MCF 10A (cell line): ENCODE measurements at regions not wholly inside any gene's neighbourhood (a gene's known extent, or its start where the extent isn't known, plus 50 kb on each side); places are given as distances from the start of the nearest gene placed in this dataset.

Source experiments
- BruUV-seq: library from RNA; stranded (reverse); fragments of 400-500 nt; replicated peaks from 2 replicates; lab custom pipeline; 2021; lab: Mats Ljungman, UMichigan
- CTCF ChIA-PET: fragments of 300-600 bp; sonication (Branson Sonifier 250); formaldehyde crosslinking; extraction: SDS; loops from one replicate; lab custom pipeline; 2021; ENCODE audit warnings: antibody characterized with exemption, inconsistent platforms; lab: Yijun Ruan, JAX
- POLR2A ChIA-PET: fragments of 300-600, 350-650 bp; sonication (Branson Sonifier 250); formaldehyde crosslinking; extraction: SDS; loops from one replicate; lab custom pipeline; 2020; ENCODE audit warnings: antibody characterized with exemption, inconsistent platforms; lab: Yijun Ruan, JAX
- DNase-seq: peaks from one replicate; pipeline ENCODE4 v3.0.0-alpha.2; 2018; ENCODE audit not compliant: unreplicated experiment
- H3K27ac Mint-ChIP-seq: one replicate; pipeline ENCODE4 v1.8.0; 2022; ENCODE audit warnings: mild to moderate bottlenecking, low read depth, mixed read lengths; ENCODE audit not compliant: unreplicated experiment
- H3K27me3 Mint-ChIP-seq: one replicate; pipeline ENCODE4 v1.8.0; 2022; ENCODE audit warnings: mixed read lengths; ENCODE audit not compliant: insufficient read depth, unreplicated experiment
- H3K36me3 Mint-ChIP-seq: one replicate; pipeline ENCODE4 v1.8.0; 2022; ENCODE audit warnings: mild to moderate bottlenecking, moderate library complexity, mixed read lengths; ENCODE audit not compliant: insufficient read depth, unreplicated experiment
- H3K4me1 Mint-ChIP-seq: one replicate; pipeline ENCODE4 v1.8.0; 2022; ENCODE audit warnings: mixed read lengths; ENCODE audit not compliant: insufficient read depth, unreplicated experiment
- H3K4me3 Mint-ChIP-seq: one replicate; pipeline ENCODE4 v1.8.0; 2022; ENCODE audit warnings: mild to moderate bottlenecking, moderate library complexity, mixed read lengths; ENCODE audit not compliant: unreplicated experiment
- H3K9me3 Mint-ChIP-seq: one replicate; pipeline ENCODE4 v1.8.0; 2022; ENCODE audit warnings: mixed read lengths; ENCODE audit not compliant: unreplicated experiment
- CTCF ChIP-seq: fragments of 200-600 bp; IDR thresholded peaks from one replicate; pipeline ENCODE4 v1.8.0; 2022; ENCODE audit warnings: antibody characterized with exemption, mild to moderate bottlenecking; ENCODE audit not compliant: unreplicated experiment
- intact Hi-C: fragments of 100-400 bp; cut with micrococcal nuclease; formaldehyde crosslinking; loops from 2 replicates; pipeline ENCODE4 v1.14.1; 2022

- BruUV-seq: no TSS peak
- TF ChIP-seq CTCF: no peak
- H3K36me3 Mint-ChIP-seq: no peaks in the 10 kb centered on the region
- ChIA-PET CTCF (interaction anchor here (0.8 kb wide), 1 partner anchor 21 kb away, joined by 3 read pairs; no protein-coding TSS in a partner anchor), POLR2A (no interaction called here)
- no peak overlapping the region for H3K4me3 Mint-ChIP-seq
- no peak overlapping the region for H3K27ac Mint-ChIP-seq
- no peak for DNase-seq
- intact Hi-C loops: loop anchor here (10.0 kb wide), 1 partner anchor 126 kb away; no protein-coding TSS in a partner anchor
- H3K27me3 Mint-ChIP-seq: no peaks in the 10 kb centered on the region
- H3K9me3 Mint-ChIP-seq: peaks cover 13% of the 10 kb centered on the region
- no peaks in the 10 kb centered on the region for H3K4me1 Mint-ChIP-seq
Measured at GRCh38 chr4:57448452-57448851, 338.3 kb upstream of the IGFBP7 start.

DNA sequence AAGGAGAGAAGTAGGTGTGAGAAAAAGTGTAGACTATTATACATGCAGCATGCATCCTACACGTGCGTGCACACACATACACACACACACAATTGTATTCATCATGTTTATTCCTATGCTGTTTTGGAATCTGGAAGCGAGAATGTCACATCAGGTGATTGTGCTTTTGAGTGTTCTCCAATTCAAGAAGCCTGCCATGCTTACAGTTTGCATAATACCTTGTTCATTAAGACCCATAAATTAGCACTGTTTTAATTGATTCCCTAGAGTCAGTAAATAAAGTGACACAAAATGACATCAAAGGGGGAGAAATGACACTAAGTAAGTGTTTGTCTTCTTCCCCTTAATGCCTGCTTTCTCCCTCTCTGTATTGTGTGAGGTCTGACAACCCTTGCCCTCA lies 336.1 kb upstream of the IGFBP7 start:
- intact Hi-C loops: loop anchor here (10.0 kb wide), 1 partner anchor 129 kb away; no protein-coding TSS in a partner anchor
- Mint-ChIP-seq H3K9me3 (peaks cover 2% of the 10 kb centered on the region), H3K27me3 (no peaks in the 10 kb centered on the region), H3K36me3 (no peaks in the 10 kb centered on the region), H3K4me3 (no peak overlapping the region), H3K4me1 (no peaks in the 10 kb centered on the region), H3K27ac (no peak overlapping the region)
- no peak for TF ChIP-seq CTCF
- no TSS peak for BruUV-seq
- CTCF ChIA-PET: no interaction called here
- POLR2A ChIA-PET: no interaction called here
- no peak for DNase-seq

DNA sequence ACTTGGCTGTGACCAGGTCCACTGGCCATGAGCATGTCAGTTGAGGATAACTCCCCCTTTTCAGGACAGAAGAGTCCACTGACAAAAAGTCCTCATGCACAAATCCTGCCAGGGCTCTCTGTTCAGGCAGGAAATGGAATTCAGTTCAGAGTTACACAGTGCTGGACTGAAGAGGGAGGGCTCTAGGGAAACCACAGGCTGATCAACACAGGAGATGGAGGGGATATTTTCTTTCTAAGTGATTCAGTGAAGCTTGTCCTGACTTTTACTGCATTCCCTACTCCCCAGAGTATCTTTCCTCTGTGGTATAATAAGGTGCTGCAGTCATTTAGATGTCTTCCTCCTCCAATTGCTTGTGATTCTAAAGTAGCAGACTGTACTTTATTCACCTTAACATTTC lies 335.5 kb upstream of the IGFBP7 start:
- Mint-ChIP-seq H3K27me3 (no peaks in the 10 kb centered on the region), H3K9me3 (no peaks in the 10 kb centered on the region), H3K36me3 (peaks cover under 1% of the 10 kb centered on the region), H3K4me3 (no peak overlapping the region), H3K4me1 (no peaks in the 10 kb centered on the region), H3K27ac (no peak overlapping the region)
- ChIA-PET CTCF (interaction anchor here (0.6 to 5.5 kb wide), 3 partner anchors 15 to 280 kb away, joined by 3 to 69 read pairs (median 3); no protein-coding TSS in a partner anchor), POLR2A (no interaction called here)
- TF ChIP-seq CTCF: no peak
- intact Hi-C loops: loop anchor here (10.0 kb wide), 1 partner anchor 129 kb away; no protein-coding TSS in a partner anchor
- no peak for DNase-seq
- no TSS peak for BruUV-seq

GRCh38 chr4:57444671-57445070 lies 334.5 kb upstream of the IGFBP7 start:
- Mint-ChIP-seq H3K27me3 (no peaks in the 10 kb centered on the region), H3K36me3 (peaks cover 5% of the 10 kb centered on the region), H3K4me1 (no peaks in the 10 kb centered on the region), H3K27ac (no peak overlapping the region), H3K4me3 (no peak overlapping the region), H3K9me3 (no peaks in the 10 kb centered on the region)
- intact Hi-C loops: loop anchor here (5.0 to 10.0 kb wide), 4 partner anchors 130 to 1068 kb away; no protein-coding TSS in a partner anchor
- no TSS peak for BruUV-seq
- CTCF ChIA-PET: interaction anchor here (0.9 to 5.5 kb wide), 4 partner anchors 51 to 406 kb away, joined by 3 to 69 read pairs (median 5); no protein-coding TSS in a partner anchor
- DNase-seq: no peak
- POLR2A ChIA-PET: no interaction called here
- TF ChIP-seq CTCF: no peak
